ENCODE measurements at regions not wholly inside any gene's neighbourhood (a gene's known extent, or its start where the extent isn't known, plus 50 kb on each side); places are given as distances from the start of the nearest gene placed in this dataset.

- Histone ChIP-seq H3K27me3 (no peaks in the 10 kb centered on the region), H3K9me3 (no peaks in the 10 kb centered on the region), H3K36me3 (no peaks in the 10 kb centered on the region), H3K27ac (no peak overlapping the region), H3K4me3 (no peak overlapping the region), H3K4me1 (no peaks in the 10 kb centered on the region)
- intact Hi-C loops (cut with DNase I): no loop called here
- DNase-seq (no peak), ATAC-seq (no peak)
- TF ChIP-seq POLR2A (IDR thresholded peaks at IDR 0.05) (no peak), CTCF (IDR thresholded peaks at IDR 0.05) (no peak)
These were observed 279.3 kb downstream of the HACE1 start for GRCh38 chr6:104580452-104580851.

DNA sequence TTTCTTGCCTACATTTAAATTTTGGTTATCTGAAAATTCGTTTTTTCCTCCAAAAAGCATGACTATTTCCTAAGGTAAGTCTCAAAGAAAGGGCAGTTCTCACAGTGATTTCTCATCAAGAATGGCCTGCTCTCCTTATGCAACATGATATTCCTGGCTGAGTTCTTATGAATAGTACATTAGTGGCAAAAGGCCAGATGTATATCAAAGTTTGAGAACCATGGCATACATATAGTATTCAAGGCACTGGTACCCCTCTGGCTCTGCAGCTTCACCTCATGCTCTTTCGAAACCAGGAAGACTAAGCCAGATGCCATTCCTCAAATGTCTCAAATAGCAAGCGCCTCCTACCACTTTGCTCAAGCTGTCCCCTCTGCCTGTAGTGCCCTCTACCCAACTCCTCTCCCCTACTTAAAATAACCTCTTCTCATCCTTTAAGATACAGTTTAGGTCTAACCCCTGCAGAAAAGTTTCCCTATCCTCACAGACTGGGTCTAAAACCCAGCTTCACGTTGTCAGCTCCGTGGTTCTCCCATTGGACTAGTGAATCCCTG is 280.3 kb downstream of the HACE1 start:
- no peak for TF ChIP-seq POLR2A (IDR thresholded peaks at IDR 0.05)
- TF ChIP-seq CTCF (IDR thresholded peaks at IDR 0.05): no peak
- intact Hi-C loops (cut with DNase I): no loop called here
- no peaks in the 10 kb centered on the region for H3K36me3 ChIP-seq
- no peaks in the 10 kb centered on the region for H3K4me1 ChIP-seq
- no peak overlapping the region for H3K4me3 ChIP-seq
- ATAC-seq (no peak), DNase-seq (no peak)
- no peaks in the 10 kb centered on the region for H3K27me3 ChIP-seq
- WGBS (ENCODE audit: insufficient coverage, low coverage, low lambda C conversion rate, missing lambda C conversion rate): 47% methylated on average over 5 of the region's 5 CpGs
- H3K9me3 ChIP-seq: no peaks in the 10 kb centered on the region
- no peak overlapping the region for H3K27ac ChIP-seq

GRCh38 chr6:104575536-104575935 is 284.2 kb downstream of the HACE1 start:
- DNase-seq: no peak
- Histone ChIP-seq H3K4me1 (no peaks in the 10 kb centered on the region), H3K27me3 (no peaks in the 10 kb centered on the region), H3K9me3 (no peaks in the 10 kb centered on the region), H3K4me3 (no peak overlapping the region), H3K36me3 (no peaks in the 10 kb centered on the region), H3K27ac (no peak overlapping the region)
- TF ChIP-seq CTCF (IDR thresholded peaks at IDR 0.05) (no peak), POLR2A (IDR thresholded peaks at IDR 0.05) (no peak)
- no peak for ATAC-seq
- intact Hi-C loops (cut with DNase I): no loop called here

DNA sequence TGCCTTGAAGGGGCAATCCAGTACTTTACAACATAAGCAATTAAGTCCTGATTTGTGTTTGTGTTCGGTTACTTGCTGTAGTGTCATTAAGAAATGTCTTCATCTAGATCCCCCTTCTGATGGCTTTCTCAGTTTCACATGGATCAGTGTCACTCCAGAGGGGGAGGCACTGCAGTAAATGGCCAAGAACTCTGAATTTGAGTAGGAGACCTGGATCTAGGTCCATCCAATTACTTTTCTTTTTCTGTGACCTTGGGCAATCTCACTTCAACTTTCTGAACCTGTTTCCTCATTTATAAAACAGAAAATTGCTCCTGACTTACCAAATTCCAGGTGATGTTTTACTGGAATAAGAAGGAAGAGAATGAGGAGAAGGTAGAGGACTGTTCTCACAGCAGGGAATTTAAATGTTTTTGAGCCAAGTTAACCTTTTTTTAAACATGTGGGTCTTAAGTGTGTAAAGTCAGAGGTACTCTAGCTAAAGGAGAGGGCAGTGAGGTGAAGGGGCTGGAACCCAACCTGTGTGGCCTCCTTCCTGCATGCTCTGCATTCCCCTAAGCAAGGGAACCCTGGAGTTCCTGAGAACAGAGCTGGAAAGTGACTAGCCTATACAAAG is 285.5 kb downstream of the HACE1 start:
- Histone ChIP-seq H3K27me3 (no peaks in the 10 kb centered on the region), H3K27ac (no peak overlapping the region), H3K4me1 (no peaks in the 10 kb centered on the region), H3K36me3 (no peaks in the 10 kb centered on the region), H3K4me3 (no peak overlapping the region), H3K9me3 (no peaks in the 10 kb centered on the region)
- intact Hi-C loops (cut with DNase I): no loop called here
- DNase-seq: no peak
- TF ChIP-seq CTCF (IDR thresholded peaks at IDR 0.05) (no peak), POLR2A (IDR thresholded peaks at IDR 0.05) (no peak)
- WGBS (ENCODE audit: insufficient coverage, low coverage, low lambda C conversion rate, missing lambda C conversion rate): 75% methylated on average over 1 of the region's 1 CpG
- no peak for ATAC-seq

- no peak for DNase-seq
- no peak overlapping the region for H3K4me3 ChIP-seq
- no peak overlapping the region for H3K27ac ChIP-seq
- intact Hi-C loops (cut with DNase I): no loop called here
- 46% methylated on average over 2 of the region's 3 CpGs for WGBS (ENCODE audit: insufficient coverage, low coverage, low lambda C conversion rate, missing lambda C conversion rate)
- ATAC-seq: no peak
- no peaks in the 10 kb centered on the region for H3K27me3 ChIP-seq
- no peaks in the 10 kb centered on the region for H3K4me1 ChIP-seq
- no peaks in the 10 kb centered on the region for H3K36me3 ChIP-seq
- TF ChIP-seq CTCF (IDR thresholded peaks at IDR 0.05) (no peak), POLR2A (IDR thresholded peaks at IDR 0.05) (no peak)
- no peaks in the 10 kb centered on the region for H3K9me3 ChIP-seq
These were observed 286.4 kb downstream of the HACE1 start for GRCh38 chr6:104573350-104573749.
